ENCODE measurements at regions not wholly inside any gene's neighbourhood (a gene's known extent, or its start where the extent isn't known, plus 50 kb on each side); places are given as distances from the start of the nearest gene placed in this dataset.

- Histone ChIP-seq H3K9me3 (no peaks in the 10 kb centered on the region), H3K4me3 (no peak overlapping the region), H3K4me1 (ENCODE audit: insufficient read depth) (no peaks in the 10 kb centered on the region), H3K36me3 (no peaks in the 10 kb centered on the region), H3K27me3 (no peaks in the 10 kb centered on the region), H3K27ac (no peak overlapping the region)
- no peak for TF ChIP-seq EP300 (IDR thresholded peaks at IDR 0.05)
- TF ChIP-seq POLR2A (IDR thresholded peaks at IDR 0.05), result no peak
- TF ChIP-seq CTCF (IDR thresholded peaks at IDR 0.05), result no peak
- no peak for DNase-seq
- intact Hi-C loops (cut with DNase I), result no loop called here
- 34 to 42% (median 42%) methylated on average over 3 of the region's 3 CpGs for WGBS, 3 donors
These were observed 336.3 kb upstream of the SMIM30 start for GRCh38 chr7:113454597-113455169.

GRCh38 chr7:113452245-113452644 is 333.9 kb upstream of the SMIM30 start:
- 54 to 68% (median 58%) methylated on average over 4 of the region's 4 CpGs for WGBS, 3 donors
- Histone ChIP-seq H3K27ac (no peak overlapping the region), H3K4me3 (no peak overlapping the region), H3K36me3 (no peaks in the 10 kb centered on the region), H3K4me1 (ENCODE audit: insufficient read depth) (no peaks in the 10 kb centered on the region), H3K9me3 (no peaks in the 10 kb centered on the region), H3K27me3 (no peaks in the 10 kb centered on the region)
- intact Hi-C loops (cut with DNase I), result no loop called here
- DNase-seq, result no peak
- TF ChIP-seq POLR2A (IDR thresholded peaks at IDR 0.05), result no peak
- no peak for TF ChIP-seq EP300 (IDR thresholded peaks at IDR 0.05)
- TF ChIP-seq CTCF (IDR thresholded peaks at IDR 0.05), result no peak

- Histone ChIP-seq H3K27me3 (no peaks in the 10 kb centered on the region), H3K27ac (no peak overlapping the region), H3K36me3 (no peaks in the 10 kb centered on the region), H3K4me3 (no peak overlapping the region), H3K4me1 (ENCODE audit: insufficient read depth) (no peaks in the 10 kb centered on the region), H3K9me3 (no peaks in the 10 kb centered on the region)
- WGBS, 3 donors, result 92 to 94% (median 94%) methylated on average over 2 of the region's 2 CpGs
- intact Hi-C loops (cut with DNase I), result no loop called here
- no peak for DNase-seq
- TF ChIP-seq EP300 (IDR thresholded peaks at IDR 0.05) (no peak), CTCF (IDR thresholded peaks at IDR 0.05) (no peak), POLR2A (IDR thresholded peaks at IDR 0.05) (no peak)
These were observed 328.4 kb upstream of the SMIM30 start for GRCh38 chr7:113446791-113447190.

GRCh38 chr7:113446391-113446790 is 328.0 kb upstream of the SMIM30 start:
- no peak for DNase-seq
- H3K4me3 ChIP-seq, result no peak overlapping the region
- intact Hi-C loops (cut with DNase I), result no loop called here

More at GRCh38 chr7:113446391-113446790, 328.0 kb upstream of the SMIM30 start:
- H3K27me3 ChIP-seq, result no peaks in the 10 kb centered on the region
- H3K27ac ChIP-seq, result no peak overlapping the region
- H3K9me3 ChIP-seq, result no peaks in the 10 kb centered on the region
- no peaks in the 10 kb centered on the region for H3K36me3 ChIP-seq
- no peaks in the 10 kb centered on the region for H3K4me1 ChIP-seq (ENCODE audit: insufficient read depth)
- TF ChIP-seq EP300 (IDR thresholded peaks at IDR 0.05) (no peak), CTCF (IDR thresholded peaks at IDR 0.05) (no peak)
